KMS-11 (cell line): ENCODE measurements at regions not wholly inside any gene's neighbourhood (a gene's known extent, or its start where the extent isn't known, plus 50 kb on each side); places are given as distances from the start of the nearest gene placed in this dataset.

Experiments
- H2AFZ ChIP-seq: fragments of 200-600 bp; sonication (generic); 2 replicates; pipeline ENCODE4 v1.6.1; 2016; ENCODE audit warnings: antibody characterized with exemption, mixed run types, low read depth
- H3K27ac ChIP-seq: fragments of 200-600 bp; sonication (generic); 2 replicates; pipeline ENCODE4 v1.6.1; 2016; ENCODE audit warnings: mild to moderate bottlenecking, mixed run types
- H3K27me3 ChIP-seq: fragments of 200-600 bp; sonication (generic); 2 replicates; pipeline ENCODE4 v1.6.1; 2017; ENCODE audit warnings: mild to moderate bottlenecking, low read depth, mixed run types, moderate library complexity; ENCODE audit not compliant: insufficient read depth
- H3K36me3 ChIP-seq: fragments of 200-600 bp; sonication (generic); 2 replicates; pipeline ENCODE4 v1.6.1; 2017; ENCODE audit warnings: mild to moderate bottlenecking, mixed run types; ENCODE audit not compliant: insufficient read depth
- H3K4me1 ChIP-seq: fragments of 200-600 bp; sonication (generic); 2 replicates; pipeline ENCODE4 v1.6.1; 2016; ENCODE audit warnings: mild to moderate bottlenecking, low read depth, mixed run types; ENCODE audit not compliant: poor library complexity, severe bottlenecking
- H3K4me2 ChIP-seq: fragments of 200-600 bp; sonication (generic); 2 replicates; pipeline ENCODE4 v1.7.0; 2016; ENCODE audit warnings: mild to moderate bottlenecking, mixed run types
- H3K4me3 ChIP-seq: fragments of 200-600 bp; sonication (generic); IDR thresholded peaks from 2 replicates; pipeline ENCODE4 v1.6.1; 2017; ENCODE audit warnings: low read depth, low read length, mixed read lengths; ENCODE audit not compliant: insufficient read depth
- H3K79me2 ChIP-seq: fragments of 200-600 bp; sonication (generic); 2 replicates; pipeline ENCODE4 v1.6.1; 2016; ENCODE audit warnings: low read depth, mixed run types; ENCODE audit not compliant: insufficient read depth
- H3K9ac ChIP-seq: fragments of 200-600 bp; sonication (generic); 2 replicates; pipeline ENCODE4 v1.6.1; 2016; ENCODE audit warnings: mild to moderate bottlenecking, mixed run types
- H4K20me1 ChIP-seq: fragments of 200-600 bp; sonication (generic); 2 replicates; pipeline ENCODE4 v1.6.1; 2016; ENCODE audit warnings: mild to moderate bottlenecking, mixed run types; ENCODE audit not compliant: insufficient read depth
- CTCF ChIP-seq: fragments of 200-600 bp; sonication (generic); conservative IDR thresholded peaks from 2 replicates; pipeline ENCODE4 v1.6.1; 2017; ENCODE audit warnings: low read depth, mild to moderate bottlenecking, antibody characterized with exemption, low read length, moderate library complexity, mixed read lengths

- no peak for TF ChIP-seq CTCF
- Histone ChIP-seq H3K4me3 (no peak overlapping the region), H2AFZ (no peak overlapping the region), H3K4me1 (no peaks in the 10 kb centered on the region), H3K36me3 (no peaks in the 10 kb centered on the region), H3K27ac (no peak overlapping the region), H3K9ac (no peak overlapping the region), H3K4me2 (no peak overlapping the region), H3K27me3 (no peaks in the 10 kb centered on the region; the same call in 1 of the 2 replicates), H3K79me2 (no peaks in the 10 kb centered on the region), H4K20me1 (no peaks in the 10 kb centered on the region)
Observed at GRCh38 chr2:239535413-239536144, 134.8 kb upstream of the HDAC4 start.

GRCh38 chr2:239534581-239535412, 134.0 kb upstream of the HDAC4 start:
- no peaks in the 10 kb centered on the region for H3K79me2 ChIP-seq
- no peak overlapping the region for H2AFZ ChIP-seq
- no peaks in the 10 kb centered on the region for H3K36me3 ChIP-seq
- H3K27ac ChIP-seq = no peak overlapping the region
- no peak overlapping the region for H3K9ac ChIP-seq
- TF ChIP-seq CTCF = no peak
- no peak overlapping the region for H3K4me2 ChIP-seq
- H3K4me3 ChIP-seq = no peak overlapping the region
- H3K27me3 ChIP-seq = no peaks in the 10 kb centered on the region; the same call in 1 of the 2 replicates
- H3K4me1 ChIP-seq = no peaks in the 10 kb centered on the region
- H4K20me1 ChIP-seq = no peaks in the 10 kb centered on the region

DNA sequence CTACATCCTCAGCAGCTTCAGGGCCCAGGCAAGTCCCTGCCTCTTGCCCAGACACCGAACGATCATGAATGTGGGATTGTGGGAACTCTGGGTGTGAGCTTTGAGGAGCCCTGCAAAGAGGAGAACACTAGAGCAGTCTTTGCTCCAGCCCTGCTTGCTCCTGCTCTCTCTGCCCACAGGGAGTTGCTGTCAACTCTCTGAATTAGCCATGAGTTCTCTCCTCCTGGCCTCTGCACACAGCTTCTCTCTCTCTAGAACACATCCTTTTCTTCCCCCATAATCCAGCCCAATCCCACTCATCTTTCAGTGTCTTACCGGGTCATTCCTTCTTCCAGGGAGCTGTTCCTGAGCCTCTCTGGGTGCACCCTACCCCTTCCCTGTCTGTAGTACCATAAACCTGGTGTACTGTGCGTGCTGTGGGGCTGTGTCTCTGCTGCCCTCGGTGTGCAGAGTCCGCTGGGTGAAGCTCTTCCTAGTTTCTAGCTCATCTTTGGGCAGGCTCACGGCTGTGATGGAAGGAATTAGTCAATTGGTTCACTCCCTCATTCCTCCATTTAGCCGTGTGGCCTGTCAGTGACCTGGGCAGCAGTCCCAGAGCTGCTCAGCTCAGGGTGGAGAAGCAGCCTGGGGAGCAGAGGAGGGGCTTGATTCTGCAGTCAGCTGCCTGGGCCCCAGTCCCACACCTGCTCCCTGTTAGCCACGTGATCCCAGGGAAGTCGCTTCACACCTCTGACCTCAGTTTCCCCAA, 132.9 kb upstream of the HDAC4 start:
- H3K4me1 ChIP-seq = no peaks in the 10 kb centered on the region
- H3K4me3 ChIP-seq = no peak overlapping the region
- no peak overlapping the region for H3K4me2 ChIP-seq
- no peak overlapping the region for H2AFZ ChIP-seq
- no peaks in the 10 kb centered on the region for H3K79me2 ChIP-seq
- no peaks in the 10 kb centered on the region for H4K20me1 ChIP-seq
- no peak for TF ChIP-seq CTCF
- no peaks in the 10 kb centered on the region for H3K36me3 ChIP-seq
- H3K27ac ChIP-seq = no peak overlapping the region
- peaks cover 2% of the 10 kb centered on the region; the same call in 1 of the 2 replicates for H3K27me3 ChIP-seq
- no peak overlapping the region for H3K9ac ChIP-seq

- no peak overlapping the region for H3K9ac ChIP-seq
- H3K4me1 ChIP-seq = no peaks in the 10 kb centered on the region
- TF ChIP-seq CTCF = no peak
- peaks cover 2% of the 10 kb centered on the region; the same call in 1 of the 2 replicates for H3K27me3 ChIP-seq
- H2AFZ ChIP-seq = no peak overlapping the region
- no peak overlapping the region for H3K27ac ChIP-seq
- H3K4me3 ChIP-seq = no peak overlapping the region
- no peaks in the 10 kb centered on the region for H3K79me2 ChIP-seq
- H3K36me3 ChIP-seq = no peaks in the 10 kb centered on the region
- H4K20me1 ChIP-seq = no peaks in the 10 kb centered on the region
- no peak overlapping the region for H3K4me2 ChIP-seq
Observed at GRCh38 chr2:239532859-239533258, 132.0 kb upstream of the HDAC4 start.
